ENCODE measurements at regions not wholly inside any gene's neighbourhood (a gene's known extent, or its start where the extent isn't known, plus 50 kb on each side); places are given as distances from the start of the nearest gene placed in this dataset.

DNA sequence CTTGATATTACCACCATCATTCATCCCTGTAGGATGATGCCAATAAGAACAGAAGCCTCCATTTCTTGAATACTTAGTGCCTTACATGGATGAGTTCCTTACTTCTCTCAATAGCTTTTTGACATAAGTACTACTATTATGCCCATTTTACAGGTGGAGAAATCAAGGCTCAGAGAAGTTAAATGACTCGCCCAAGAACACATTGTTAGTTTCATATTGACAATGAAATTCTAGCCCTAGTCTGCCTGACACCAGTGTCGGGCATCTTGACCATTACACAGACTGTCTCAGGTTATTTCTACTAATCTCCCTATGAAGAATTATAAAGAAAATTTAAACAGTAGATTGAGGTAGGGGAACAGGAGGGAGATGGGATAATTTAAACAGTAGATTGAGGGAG lies 52.5 kb upstream of the ARL8B start:
- Histone ChIP-seq H3K79me2 (ENCODE audit: insufficient read depth, low read length) (no peaks in the 10 kb centered on the region), H3K27ac (ENCODE audit: low read depth, low read length) (no peak overlapping the region), H4K20me1 (ENCODE audit: low read depth, low read length) (no peaks in the 10 kb centered on the region), H3F3A (ENCODE audit: insufficient read depth) (no peaks in the 10 kb centered on the region), H3K9ac (ENCODE audit: low read length) (no peak overlapping the region), H3K9me2 (replicated peaks; ENCODE audit: insufficient read depth, low read length) (no peaks in the 10 kb centered on the region), H2AFZ (ENCODE audit: low read depth, low read length, severe bottlenecking) (no peak overlapping the region), H3K27me3 (ENCODE audit: low read length) (no peaks in the 10 kb centered on the region), H3K9me3 (ENCODE audit: insufficient read depth, low read length) (no peaks in the 10 kb centered on the region), H3K4me2 (ENCODE audit: low read depth, low read length, poor library complexity, severe bottlenecking) (no peak overlapping the region), H3K4me3 (ENCODE audit: insufficient read depth, low read length, poor library complexity, severe bottlenecking) (no peak overlapping the region), H3K36me3 (ENCODE audit: low read length) (no peaks in the 10 kb centered on the region)
- no peak for TF ChIP-seq EZH2phosphoT487 (conservative IDR thresholded peaks at IDR 0.05; ENCODE audit: low read length)
- TF ChIP-seq, protein P1, sequence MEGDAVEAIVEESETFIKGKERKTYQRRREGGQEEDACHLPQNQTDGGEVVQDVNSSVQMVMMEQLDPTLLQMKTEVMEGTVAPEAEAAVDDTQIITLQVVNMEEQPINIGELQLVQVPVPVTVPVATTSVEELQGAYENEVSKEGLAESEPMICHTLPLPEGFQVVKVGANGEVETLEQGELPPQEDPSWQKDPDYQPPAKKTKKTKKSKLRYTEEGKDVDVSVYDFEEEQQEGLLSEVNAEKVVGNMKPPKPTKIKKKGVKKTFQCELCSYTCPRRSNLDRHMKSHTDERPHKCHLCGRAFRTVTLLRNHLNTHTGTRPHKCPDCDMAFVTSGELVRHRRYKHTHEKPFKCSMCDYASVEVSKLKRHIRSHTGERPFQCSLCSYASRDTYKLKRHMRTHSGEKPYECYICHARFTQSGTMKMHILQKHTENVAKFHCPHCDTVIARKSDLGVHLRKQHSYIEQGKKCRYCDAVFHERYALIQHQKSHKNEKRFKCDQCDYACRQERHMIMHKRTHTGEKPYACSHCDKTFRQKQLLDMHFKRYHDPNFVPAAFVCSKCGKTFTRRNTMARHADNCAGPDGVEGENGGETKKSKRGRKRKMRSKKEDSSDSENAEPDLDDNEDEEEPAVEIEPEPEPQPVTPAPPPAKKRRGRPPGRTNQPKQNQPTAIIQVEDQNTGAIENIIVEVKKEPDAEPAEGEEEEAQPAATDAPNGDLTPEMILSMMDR (IDR thresholded peaks at IDR 0.05; ENCODE audit: insufficient read depth, low read length, poor library complexity, severe bottlenecking), result no peak

DNA sequence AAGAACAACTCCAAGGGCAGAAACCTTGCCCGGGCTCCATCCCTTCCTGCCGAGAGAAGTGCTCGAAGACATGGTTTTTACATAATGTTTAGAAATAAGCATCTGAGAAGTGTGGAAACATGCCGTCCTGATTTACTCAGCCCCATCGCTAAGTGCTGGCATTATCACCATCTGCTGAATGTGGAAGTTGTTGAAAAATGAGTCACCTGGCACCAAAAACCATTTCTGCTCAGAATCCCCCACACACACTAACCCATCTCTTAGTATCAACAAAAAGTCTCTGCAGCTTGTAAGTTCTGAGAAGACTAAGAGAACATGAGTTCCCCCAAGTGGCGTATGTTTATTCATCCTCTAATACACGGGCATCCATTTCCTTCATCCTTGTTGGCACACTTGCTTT lies 51.0 kb upstream of the ARL8B start:
- H3K27ac ChIP-seq (ENCODE audit: low read depth, low read length), result no peak overlapping the region
- H3F3A ChIP-seq (ENCODE audit: insufficient read depth), result no peaks in the 10 kb centered on the region
- no peaks in the 10 kb centered on the region for H3K9me3 ChIP-seq (ENCODE audit: insufficient read depth, low read length)
- H3K79me2 ChIP-seq (ENCODE audit: insufficient read depth, low read length), result no peaks in the 10 kb centered on the region
- H3K36me3 ChIP-seq (ENCODE audit: low read length), result no peaks in the 10 kb centered on the region
- H3K9me2 ChIP-seq (replicated peaks; ENCODE audit: insufficient read depth, low read length), result no peaks in the 10 kb centered on the region
- H2AFZ ChIP-seq (ENCODE audit: low read depth, low read length, severe bottlenecking), result no peak overlapping the region
- H3K9ac ChIP-seq (ENCODE audit: low read length), result no peak overlapping the region
- H3K4me2 ChIP-seq (ENCODE audit: low read depth, low read length, poor library complexity, severe bottlenecking), result no peak overlapping the region
- TF ChIP-seq, protein P1 (IDR thresholded peaks at IDR 0.05; ENCODE audit: insufficient read depth, low read length, poor library complexity, severe bottlenecking), result no peak
- no peak for TF ChIP-seq EZH2phosphoT487 (conservative IDR thresholded peaks at IDR 0.05; ENCODE audit: low read length)
- no peaks in the 10 kb centered on the region for H4K20me1 ChIP-seq (ENCODE audit: low read depth, low read length)
- H3K4me3 ChIP-seq (ENCODE audit: insufficient read depth, low read length, poor library complexity, severe bottlenecking), result no peak overlapping the region
- no peaks in the 10 kb centered on the region for H3K27me3 ChIP-seq (ENCODE audit: low read length)

DNA sequence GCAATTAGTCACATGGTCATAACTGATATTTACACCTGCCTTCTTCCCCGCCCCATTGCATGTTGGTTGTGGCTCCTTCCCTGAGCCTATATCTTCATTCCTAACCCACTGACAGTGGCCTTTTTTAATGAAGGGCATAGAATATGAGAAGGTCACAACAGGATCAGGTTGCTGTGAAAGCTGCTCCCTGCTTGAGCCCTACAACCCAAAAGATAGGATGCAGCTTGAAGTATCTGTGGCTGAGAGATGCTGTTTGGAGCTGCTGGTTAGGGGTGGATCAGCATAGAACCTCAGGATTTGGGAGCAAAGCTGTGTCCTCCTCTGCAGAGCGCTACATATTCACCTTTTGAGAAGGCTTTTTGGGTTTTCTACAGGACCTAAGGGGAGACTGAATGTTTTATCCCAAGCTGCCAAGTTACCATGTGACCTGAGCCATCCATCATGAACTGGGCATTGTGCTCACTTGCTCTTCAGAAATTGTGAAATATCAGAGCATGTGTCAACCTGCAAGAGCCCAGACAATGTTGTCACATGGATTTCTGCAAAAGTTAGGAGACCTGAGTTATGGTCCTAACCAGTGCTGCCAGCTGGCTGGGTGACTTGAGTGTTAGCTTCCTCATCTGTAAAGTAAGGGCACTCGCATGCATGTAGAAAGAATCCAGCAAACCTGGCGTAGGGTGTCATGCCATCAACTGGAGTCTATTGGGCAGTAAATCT lies 49.8 kb upstream of the ARL8B start:
- H3K27me3 ChIP-seq (ENCODE audit: low read length), result no peaks in the 10 kb centered on the region
- TF ChIP-seq, protein P1 (IDR thresholded peaks at IDR 0.05; ENCODE audit: insufficient read depth, low read length, poor library complexity, severe bottlenecking), result no peak
- TF ChIP-seq EZH2phosphoT487 (conservative IDR thresholded peaks at IDR 0.05; ENCODE audit: low read length), result no peak
- H3K9ac ChIP-seq (ENCODE audit: low read length), result no peak overlapping the region

More for the DNA sequence above, 49.8 kb upstream of the ARL8B start:
- H3K36me3 ChIP-seq (ENCODE audit: low read length), result no peaks in the 10 kb centered on the region
- no peaks in the 10 kb centered on the region for H3K9me2 ChIP-seq (replicated peaks; ENCODE audit: insufficient read depth, low read length)
- H3K79me2 ChIP-seq (ENCODE audit: insufficient read depth, low read length), result no peaks in the 10 kb centered on the region
- no peak overlapping the region for H3K27ac ChIP-seq (ENCODE audit: low read depth, low read length)
- no peaks in the 10 kb centered on the region for H4K20me1 ChIP-seq (ENCODE audit: low read depth, low read length)
- no peak overlapping the region for H3K4me3 ChIP-seq (ENCODE audit: insufficient read depth, low read length, poor library complexity, severe bottlenecking)
- no peak overlapping the region for H3K4me2 ChIP-seq (ENCODE audit: low read depth, low read length, poor library complexity, severe bottlenecking)
- no peak overlapping the region for H2AFZ ChIP-seq (ENCODE audit: low read depth, low read length, severe bottlenecking)
- no peaks in the 10 kb centered on the region for H3K9me3 ChIP-seq (ENCODE audit: insufficient read depth, low read length)
- no peaks in the 10 kb centered on the region for H3F3A ChIP-seq (ENCODE audit: insufficient read depth)

All from SU-DHL-6 (cell line).